Erythroblast (primary cell): ENCODE measurements at regions not wholly inside any gene's neighbourhood (a gene's known extent, or its start where the extent isn't known, plus 50 kb on each side); places are given as distances from the start of the nearest gene placed in this dataset.

ENCODE experiments used
- GATA1 ChIP-seq: IDR thresholded peaks from 2 replicates; pipeline ENCODE4 v1.6.1; 2011; ENCODE audit warnings: low read depth, mild to moderate bottlenecking, control low read depth, low read length, moderate library complexity
- POLR2A ChIP-seq: IDR thresholded peaks from 2 replicates; pipeline ENCODE4 v1.6.1; 2011; ENCODE audit warnings: mild to moderate bottlenecking, low read length

DNA sequence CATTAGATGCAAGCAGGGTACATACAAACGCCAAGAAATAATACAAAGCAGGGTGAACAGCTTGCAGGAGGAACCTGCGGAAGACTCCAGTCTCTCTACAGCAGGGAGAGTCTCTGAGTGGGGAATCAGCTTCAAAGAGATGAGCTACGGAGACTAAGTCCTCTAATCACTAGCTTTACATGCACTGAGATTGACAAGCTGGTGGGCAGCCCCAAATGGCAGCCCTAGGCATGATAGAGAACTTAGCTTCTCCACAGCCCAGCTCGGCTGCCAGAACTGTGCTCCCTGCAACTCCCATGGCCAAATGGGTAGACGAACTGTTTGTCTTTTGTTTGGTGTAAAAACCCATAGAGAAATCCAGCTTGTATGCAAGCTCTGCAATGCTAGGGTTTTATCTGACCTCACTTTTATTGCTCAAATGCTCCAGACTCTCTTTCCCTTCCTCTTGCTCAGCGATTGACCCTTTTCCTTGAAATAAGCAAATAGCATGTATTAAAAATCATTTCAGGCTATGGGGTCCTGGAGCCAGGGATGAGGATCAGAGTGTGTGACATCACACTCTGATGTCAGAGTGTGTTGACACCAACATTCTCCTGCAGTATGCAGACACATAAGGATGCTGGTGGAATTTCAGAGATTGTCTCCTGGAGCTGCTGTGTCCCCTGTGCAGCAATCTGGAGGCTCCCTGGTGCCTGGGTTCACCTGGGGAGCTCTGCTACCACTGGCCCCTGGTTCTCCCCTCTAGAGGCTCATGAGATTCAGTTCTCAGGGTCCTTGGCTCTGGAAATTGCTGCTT, 238.5 kb downstream of the TTLL7 start:
- TF ChIP-seq POLR2A = no peak
- no peak for TF ChIP-seq GATA1
